ENCODE measurements at regions not wholly inside any gene's neighbourhood (a gene's known extent, or its start where the extent isn't known, plus 50 kb on each side); places are given as distances from the start of the nearest gene placed in this dataset.

- H3K4me3 ChIP-seq (replicated peaks; ENCODE audit: low read depth, low read length): no peak overlapping the region
- DNase-seq (ENCODE audit: extremely low read depth, low read depth): no peak
- TF ChIP-seq CTCF (IDR thresholded peaks at IDR 0.05; ENCODE audit: low read depth, low read length, missing control alignments): no peak
These were observed 551.7 kb downstream of the NR2F2 start for GRCh38 chr15:96882121-96882772.

GRCh38 chr15:96887730-96888129 is 557.2 kb downstream of the NR2F2 start:
- DNase-seq (ENCODE audit: extremely low read depth, low read depth): no peak
- no peak for TF ChIP-seq CTCF (IDR thresholded peaks at IDR 0.05; ENCODE audit: low read depth, low read length, missing control alignments)
- H3K4me3 ChIP-seq (replicated peaks; ENCODE audit: low read depth, low read length): no peak overlapping the region

GRCh38 chr15:96888764-96889163 is 558.3 kb downstream of the NR2F2 start:
- no peak overlapping the region for H3K4me3 ChIP-seq (replicated peaks; ENCODE audit: low read depth, low read length)
- no peak for DNase-seq (ENCODE audit: extremely low read depth, low read depth)
- TF ChIP-seq CTCF (IDR thresholded peaks at IDR 0.05; ENCODE audit: low read depth, low read length, missing control alignments): no peak

GRCh38 chr15:96889734-96890480 is 559.4 kb downstream of the NR2F2 start:
- no peak for DNase-seq (ENCODE audit: extremely low read depth, low read depth)
- no peak for TF ChIP-seq CTCF (IDR thresholded peaks at IDR 0.05; ENCODE audit: low read depth, low read length, missing control alignments)
- no peak overlapping the region for H3K4me3 ChIP-seq (replicated peaks; ENCODE audit: low read depth, low read length)

GRCh38 chr15:96891046-96891445 is 560.5 kb downstream of the NR2F2 start:
- no peak for DNase-seq (ENCODE audit: extremely low read depth, low read depth)
- no peak overlapping the region for H3K4me3 ChIP-seq (replicated peaks; ENCODE audit: low read depth, low read length)
- TF ChIP-seq CTCF (IDR thresholded peaks at IDR 0.05; ENCODE audit: low read depth, low read length, missing control alignments): no peak

GRCh38 chr15:96893159-96893906 is 562.8 kb downstream of the NR2F2 start:
- TF ChIP-seq CTCF (IDR thresholded peaks at IDR 0.05; ENCODE audit: low read depth, low read length, missing control alignments): no peak
- no peak for DNase-seq (ENCODE audit: extremely low read depth, low read depth)
- H3K4me3 ChIP-seq (replicated peaks; ENCODE audit: low read depth, low read length): no peak overlapping the region

Measured in HFF-Myc (cell line).